Astrocyte (in vitro differentiated cells and primary cell): ENCODE measurements at regions not wholly inside any gene's neighbourhood (a gene's known extent, or its start where the extent isn't known, plus 50 kb on each side); places are given as distances from the start of the nearest gene placed in this dataset.

Source experiments
- EZH2 ChIP-seq: IDR thresholded peaks from 2 replicates; pipeline ENCODE4 v1.6.1; 2012; ENCODE audit warnings: mild to moderate bottlenecking, low read length, inconsistent platforms; ENCODE audit not compliant: insufficient read depth
- TF ChIP-seq, protein P1 (sequence below): IDR thresholded peaks from 2 replicates; pipeline ENCODE4 v1.5.1; 2011; ENCODE audit warnings: low read depth, mild to moderate bottlenecking, inconsistent platforms, low read length, moderate library complexity; ENCODE audit not compliant: insufficient read depth

DNA sequence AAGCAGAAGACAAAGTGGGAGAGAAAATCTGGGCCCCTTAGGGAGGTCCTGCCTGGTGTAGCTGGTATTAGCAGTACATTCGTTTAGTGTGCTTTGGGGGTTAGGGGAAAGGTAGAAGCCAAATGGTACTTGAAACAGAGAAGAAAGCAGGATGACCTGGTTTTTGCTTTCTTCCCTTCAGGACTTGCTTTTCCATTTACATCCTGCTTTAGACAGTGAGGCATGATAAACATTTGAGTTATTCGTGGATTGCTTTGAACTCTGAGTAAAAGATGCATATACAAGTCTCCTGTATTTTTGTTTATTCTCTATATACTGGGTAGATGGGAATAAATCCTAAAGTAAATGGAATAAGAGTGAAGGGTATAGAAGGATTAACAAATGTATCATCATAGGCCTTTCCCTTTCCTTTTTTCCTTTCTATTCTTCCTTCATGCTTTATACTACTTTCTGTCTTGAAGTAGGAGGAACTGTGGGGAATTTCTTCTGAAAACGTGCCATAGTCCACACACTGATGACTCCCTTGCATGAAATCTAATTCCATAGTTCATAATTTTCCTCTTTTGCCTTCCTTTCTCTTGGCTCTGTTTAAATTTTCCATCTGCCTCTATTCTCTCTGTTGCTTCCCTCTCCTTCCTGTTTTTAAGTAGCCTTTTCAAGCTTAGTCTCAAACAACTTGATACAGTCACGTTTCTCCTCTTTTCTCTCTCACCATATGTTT, 139.5 kb upstream of the RBMS3 start:
- TF ChIP-seq, protein P1, sequence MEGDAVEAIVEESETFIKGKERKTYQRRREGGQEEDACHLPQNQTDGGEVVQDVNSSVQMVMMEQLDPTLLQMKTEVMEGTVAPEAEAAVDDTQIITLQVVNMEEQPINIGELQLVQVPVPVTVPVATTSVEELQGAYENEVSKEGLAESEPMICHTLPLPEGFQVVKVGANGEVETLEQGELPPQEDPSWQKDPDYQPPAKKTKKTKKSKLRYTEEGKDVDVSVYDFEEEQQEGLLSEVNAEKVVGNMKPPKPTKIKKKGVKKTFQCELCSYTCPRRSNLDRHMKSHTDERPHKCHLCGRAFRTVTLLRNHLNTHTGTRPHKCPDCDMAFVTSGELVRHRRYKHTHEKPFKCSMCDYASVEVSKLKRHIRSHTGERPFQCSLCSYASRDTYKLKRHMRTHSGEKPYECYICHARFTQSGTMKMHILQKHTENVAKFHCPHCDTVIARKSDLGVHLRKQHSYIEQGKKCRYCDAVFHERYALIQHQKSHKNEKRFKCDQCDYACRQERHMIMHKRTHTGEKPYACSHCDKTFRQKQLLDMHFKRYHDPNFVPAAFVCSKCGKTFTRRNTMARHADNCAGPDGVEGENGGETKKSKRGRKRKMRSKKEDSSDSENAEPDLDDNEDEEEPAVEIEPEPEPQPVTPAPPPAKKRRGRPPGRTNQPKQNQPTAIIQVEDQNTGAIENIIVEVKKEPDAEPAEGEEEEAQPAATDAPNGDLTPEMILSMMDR = no peak
- no peak for TF ChIP-seq EZH2
